HCT116 (cell line): ENCODE measurements at regions not wholly inside any gene's neighbourhood (a gene's known extent, or its start where the extent isn't known, plus 50 kb on each side); places are given as distances from the start of the nearest gene placed in this dataset.

ENCODE experiments used
- ATAC-seq: fragments of 200-7000 bp; cut with Tn5 transposase; 2 replicates; pipeline ENCODE4 v1.9.1; 2020; ENCODE audit warnings: mild to moderate bottlenecking, moderate library complexity
- BruUV-seq: library from RNA; stranded (reverse); fragments of 400-500 nt; replicated peaks from 2 replicates; lab custom pipeline; 2021; lab: Mats Ljungman, UMichigan
- CTCF ChIA-PET: fragments of 300-600 bp; sonication (Branson Sonifier 250); formaldehyde crosslinking; loops from one replicate; lab custom pipeline; 2021; ENCODE audit warnings: antibody characterized with exemption; lab: Charles Lee
- POLR2A ChIA-PET: fragments of 300-600, 350-600 bp; sonication (Branson Sonifier 250); formaldehyde crosslinking; loops from one replicate; lab custom pipeline; 2021; ENCODE audit warnings: antibody characterized with exemption; lab: Charles Lee
- RAD21 ChIA-PET, 2 experiments: fragments of 300-600 bp; sonication (Branson Sonifier 250); formaldehyde crosslinking; loops; one replicate each; lab custom pipeline; 2023; ENCODE audit warnings: low total read pairs in 2 of 2; ENCODE audit not compliant: uncharacterized antibody in 2 of 2, unreplicated experiment in 2 of 2, low non-redundant PET in 1 of 2; lab: Charles Lee
- DNase-seq: peaks from one replicate; pipeline ENCODE4 v3.0.0-alpha.2; 2010; ENCODE audit warnings: low read depth, low spot score
- H2AFZ ChIP-seq: fragments of 200-600 bp; shearing (Covaris generic), sonication (generic); 2 replicates; pipeline ENCODE4 v1.6.1; 2017; ENCODE audit warnings: low read depth, mixed run types, mixed read lengths, antibody characterized with exemption, low read length; ENCODE audit not compliant: poor library complexity, severe bottlenecking
- H3K27ac ChIP-seq: 2 replicates; pipeline ENCODE4 v1.5.1; 2012; ENCODE audit warnings: low read depth, low read length
- H3K27me3 ChIP-seq: fragments of 200-600 bp; sonication (generic); 2 replicates; pipeline ENCODE4 v1.6.1; 2016; ENCODE audit warnings: mixed run types, low read length, mixed read lengths; ENCODE audit not compliant: insufficient read depth
- H3K36me3 ChIP-seq, 2 experiments: fragments of 200-500 bp in 1 of 2; fragments of 200-600 bp in 1 of 2; sonication (Bioruptor generic) in 1 of 2; sonication (generic) in 1 of 2; 2 replicates each; pipeline versions ENCODE4 v1.5.1 to v1.6.1; 2014 to 2016; ENCODE audit warnings: low read length in 2 of 2, inconsistent platforms in 1 of 2, mixed read lengths in 1 of 2, mixed run types in 1 of 2; ENCODE audit not compliant: insufficient read depth in 2 of 2, control insufficient read depth in 1 of 2
- H3K4me1 ChIP-seq, 2 experiments: fragments of 200-600 bp in 1 of 2; sonication (generic) in 1 of 2; 2 replicates each; pipeline versions ENCODE4 v1.5.1 to v1.6.1; 2012 to 2017; ENCODE audit warnings: low read length in 2 of 2, inconsistent platforms in 1 of 2, mild to moderate bottlenecking in 1 of 2, mixed read lengths in 1 of 2, mixed run types in 1 of 2, moderate library complexity in 1 of 2; ENCODE audit not compliant: insufficient read depth in 2 of 2, control insufficient read depth in 1 of 2
- H3K4me2 ChIP-seq: fragments of 200-600 bp; sonication (generic); 2 replicates; pipeline ENCODE4 v1.6.1; 2017; ENCODE audit warnings: mixed run types, low read length, mixed read lengths
- H3K4me3 ChIP-seq, 2 experiments: fragments of 200-600 bp in 1 of 2; sonication (generic) in 1 of 2; replicated peaks in 1 of 2; 2 replicates each; pipeline ENCODE4 v1.5.1; 2011 to 2016; ENCODE audit warnings: low read length in 2 of 2, control low read depth in 1 of 2, low read depth in 1 of 2, mild to moderate bottlenecking in 1 of 2, mixed read lengths in 1 of 2, mixed run types in 1 of 2
- H3K79me2 ChIP-seq: fragments of 200-600 bp; sonication (generic); 2 replicates; pipeline ENCODE4 v1.6.1; 2017; ENCODE audit warnings: mild to moderate bottlenecking, mixed run types, low read length, moderate library complexity, mixed read lengths; ENCODE audit not compliant: insufficient read depth
- H3K9ac ChIP-seq: fragments of 200-600 bp; sonication (generic); 2 replicates; pipeline ENCODE4 v1.6.1; 2016; ENCODE audit warnings: low read length, mixed read lengths
- H3K9me2 ChIP-seq: fragments of 200-600 bp; sonication (generic), shearing (Covaris generic); 2 replicates; pipeline ENCODE4 v1.6.1; 2017; ENCODE audit warnings: mixed run types, mild to moderate bottlenecking, moderate library complexity; ENCODE audit not compliant: insufficient read depth
- H3K9me3 ChIP-seq, 2 experiments: fragments of 200-500 bp in 1 of 2; fragments of 200-600 bp in 1 of 2; sonication (Bioruptor generic) in 1 of 2; sonication (generic) in 1 of 2; 2 replicates each; pipeline ENCODE4 v1.6.1; 2014 to 2017; ENCODE audit warnings: low read length in 2 of 2, mixed read lengths in 2 of 2, inconsistent platforms in 1 of 2, low read depth in 1 of 2, mild to moderate bottlenecking in 1 of 2, mixed run types in 1 of 2, moderate library complexity in 1 of 2; ENCODE audit not compliant: control insufficient read depth in 1 of 2, insufficient read depth in 1 of 2
- H4K20me1 ChIP-seq: fragments of 200-600 bp; sonication (generic), shearing (Covaris generic); 2 replicates; pipeline ENCODE4 v1.6.1; 2017; ENCODE audit warnings: mixed run types, mild to moderate bottlenecking, moderate library complexity; ENCODE audit not compliant: insufficient read depth
- CEBPB ChIP-seq: IDR thresholded peaks from 2 replicates; pipeline ENCODE4 v1.6.1; 2012; ENCODE audit warnings: low read depth
- EGR1 ChIP-seq: IDR thresholded peaks from 2 replicates; pipeline ENCODE4 v1.6.1; 2012; ENCODE audit warnings: low read depth
- ELF1 ChIP-seq: IDR thresholded peaks from 2 replicates; pipeline ENCODE4 v1.6.1; 2012; ENCODE audit warnings: low read depth, borderline replicate concordance
- JUND ChIP-seq: IDR thresholded peaks from 2 replicates; pipeline ENCODE4 v1.6.1; 2012
- POLR2A ChIP-seq: IDR thresholded peaks from 2 replicates; pipeline ENCODE4 v1.7.0; 2011; ENCODE audit warnings: borderline replicate concordance; ENCODE audit not compliant: insufficient read depth, insufficient read length; ENCODE audit errors: extremely low read depth
- POLR2AphosphoS5 ChIP-seq: IDR thresholded peaks from 2 replicates; pipeline ENCODE4 v1.6.1; 2011; ENCODE audit warnings: mild to moderate bottlenecking, low read depth, low read length, moderate library complexity
- RAD21 ChIP-seq: IDR thresholded peaks from 2 replicates; pipeline ENCODE4 v1.6.1; 2012; ENCODE audit warnings: low read depth, mild to moderate bottlenecking
- REST ChIP-seq: IDR thresholded peaks from 2 replicates; pipeline ENCODE4 v1.6.1; 2012; ENCODE audit warnings: low read depth
- SP1 ChIP-seq: IDR thresholded peaks from 2 replicates; pipeline ENCODE4 v1.6.1; 2012; ENCODE audit warnings: low read depth
- TCF7L2 ChIP-seq: IDR thresholded peaks from 2 replicates; pipeline ENCODE4 v1.7.0; 2011; ENCODE audit warnings: borderline replicate concordance, inconsistent platforms; ENCODE audit not compliant: insufficient read depth, insufficient read length; ENCODE audit errors: extremely low read depth
- ZFX ChIP-seq: fragments of 450-650 bp; IDR thresholded peaks from 2 replicates; pipeline ENCODE4 v1.6.1; 2017
- intact Hi-C: fragments of 100-400 bp; cut with micrococcal nuclease; formaldehyde crosslinking; loops from 2 replicates; pipeline ENCODE4 v1.10.0; 2022
- TF ChIP-seq, protein P1 (sequence below): IDR thresholded peaks from 2 replicates; pipeline ENCODE4 v1.6.1; 2012
- TF ChIP-seq, protein P2 (sequence below): IDR thresholded peaks from 2 replicates; pipeline ENCODE4 v1.6.1; 2011; ENCODE audit warnings: mild to moderate bottlenecking, low read length, moderate library complexity; ENCODE audit not compliant: insufficient replicate concordance; ENCODE audit errors: extremely low read depth

- intact Hi-C loops, result no loop called here
- DNase-seq, result no peak
- no TSS peak for BruUV-seq
- H3K79me2 ChIP-seq, result no peaks in the 10 kb centered on the region
- TF ChIP-seq TCF7L2 (no peak), SP1 (no peak), RAD21 (no peak), EGR1 (no peak), POLR2AphosphoS5 (no peak), JUND (no peak), CEBPB (no peak), ZFX (no peak), ELF1 (no peak), POLR2A (no peak), REST (no peak)
- TF ChIP-seq, protein P1, sequence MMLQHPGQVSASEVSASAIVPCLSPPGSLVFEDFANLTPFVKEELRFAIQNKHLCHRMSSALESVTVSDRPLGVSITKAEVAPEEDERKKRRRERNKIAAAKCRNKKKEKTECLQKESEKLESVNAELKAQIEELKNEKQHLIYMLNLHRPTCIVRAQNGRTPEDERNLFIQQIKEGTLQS, result no peak
- TF ChIP-seq, protein P2, sequence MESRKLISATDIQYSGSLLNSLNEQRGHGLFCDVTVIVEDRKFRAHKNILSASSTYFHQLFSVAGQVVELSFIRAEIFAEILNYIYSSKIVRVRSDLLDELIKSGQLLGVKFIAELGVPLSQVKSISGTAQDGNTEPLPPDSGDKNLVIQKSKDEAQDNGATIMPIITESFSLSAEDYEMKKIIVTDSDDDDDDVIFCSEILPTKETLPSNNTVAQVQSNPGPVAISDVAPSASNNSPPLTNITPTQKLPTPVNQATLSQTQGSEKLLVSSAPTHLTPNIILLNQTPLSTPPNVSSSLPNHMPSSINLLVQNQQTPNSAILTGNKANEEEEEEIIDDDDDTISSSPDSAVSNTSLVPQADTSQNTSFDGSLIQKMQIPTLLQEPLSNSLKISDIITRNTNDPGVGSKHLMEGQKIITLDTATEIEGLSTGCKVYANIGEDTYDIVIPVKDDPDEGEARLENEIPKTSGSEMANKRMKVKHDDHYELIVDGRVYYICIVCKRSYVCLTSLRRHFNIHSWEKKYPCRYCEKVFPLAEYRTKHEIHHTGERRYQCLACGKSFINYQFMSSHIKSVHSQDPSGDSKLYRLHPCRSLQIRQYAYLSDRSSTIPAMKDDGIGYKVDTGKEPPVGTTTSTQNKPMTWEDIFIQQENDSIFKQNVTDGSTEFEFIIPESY, result no peak
- TF ChIP-seq, all 23 proteins: peak for 0
- CTCF ChIA-PET, result no interaction called here
- Histone ChIP-seq H3K36me3 (no peaks in the 10 kb centered on the region), H3K9me3 (peaks cover 5 to 22% of the 10 kb centered on the region in 2 experiments; a peak in 2 of 4 replicates), H3K4me1 (no peaks in the 10 kb centered on the region), H3K27me3 (no peaks in the 10 kb centered on the region), H3K27ac (no peak overlapping the region), H3K9me2 (no peaks in the 10 kb centered on the region), H3K4me2 (no peak overlapping the region), H2AFZ (no peak overlapping the region), H3K9ac (no peak overlapping the region), H4K20me1 (no peaks in the 10 kb centered on the region), H3K4me3 (no peak overlapping the region)
- POLR2A ChIA-PET, result no interaction called here
- no peak for ATAC-seq
- RAD21 ChIA-PET, result no interaction called here
Measured at GRCh38 chr5:25091921-25092320, 447.1 kb upstream of the CDH10 start.
